Kidney epithelial cell (primary cell): ENCODE measurements at regions not wholly inside any gene's neighbourhood (a gene's known extent, or its start where the extent isn't known, plus 50 kb on each side); places are given as distances from the start of the nearest gene placed in this dataset.

ENCODE experiments used
- DNase-seq: peaks from one replicate; pipeline ENCODE4 v3.0.0-alpha.2; 2010; ENCODE audit warnings: low read depth
- H3K27me3 ChIP-seq: 2 replicates; pipeline ENCODE4 v1.6.0; 2011; ENCODE audit warnings: low read length; ENCODE audit not compliant: control insufficient read depth, insufficient read depth
- H3K36me3 ChIP-seq: 2 replicates; pipeline ENCODE4 v1.5.1; 2011; ENCODE audit warnings: low read length; ENCODE audit not compliant: control insufficient read depth, insufficient read depth
- H3K4me3 ChIP-seq: 2 replicates; pipeline ENCODE4 v1.5.1; 2011; ENCODE audit warnings: low read depth, mild to moderate bottlenecking, control low read depth, low read length
- TF ChIP-seq, protein P1 (sequence below): IDR thresholded peaks from 2 replicates; pipeline ENCODE4 v1.5.1; 2011; ENCODE audit warnings: mild to moderate bottlenecking, moderate library complexity, low read length, control low read depth, inconsistent platforms; ENCODE audit not compliant: insufficient read depth, poor library complexity, severe bottlenecking

DNA sequence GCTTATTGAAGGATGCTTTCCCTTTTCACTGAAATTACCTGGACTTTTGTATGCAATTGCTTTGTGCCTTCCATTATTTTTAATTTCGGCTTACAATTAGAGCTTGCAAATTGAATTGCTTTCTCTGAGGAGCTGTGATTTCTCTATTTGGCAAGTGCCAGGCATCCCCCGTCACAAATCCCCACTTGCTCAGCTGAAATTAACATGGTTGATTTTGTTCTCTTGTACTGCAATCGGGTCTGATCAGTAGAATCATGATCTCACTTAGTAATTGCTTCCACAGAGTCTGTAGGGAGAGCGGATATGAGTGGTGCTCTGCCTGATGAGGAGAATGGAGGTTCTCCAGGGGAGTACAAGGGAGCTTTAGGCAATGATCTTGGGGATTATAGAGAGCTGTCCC, 495.5 kb upstream of the SGCD start:
- H3K36me3 ChIP-seq: no peaks in the 10 kb centered on the region
- no peaks in the 10 kb centered on the region for H3K27me3 ChIP-seq
- H3K4me3 ChIP-seq: no peak overlapping the region
- no peak for DNase-seq
- TF ChIP-seq, protein P1, sequence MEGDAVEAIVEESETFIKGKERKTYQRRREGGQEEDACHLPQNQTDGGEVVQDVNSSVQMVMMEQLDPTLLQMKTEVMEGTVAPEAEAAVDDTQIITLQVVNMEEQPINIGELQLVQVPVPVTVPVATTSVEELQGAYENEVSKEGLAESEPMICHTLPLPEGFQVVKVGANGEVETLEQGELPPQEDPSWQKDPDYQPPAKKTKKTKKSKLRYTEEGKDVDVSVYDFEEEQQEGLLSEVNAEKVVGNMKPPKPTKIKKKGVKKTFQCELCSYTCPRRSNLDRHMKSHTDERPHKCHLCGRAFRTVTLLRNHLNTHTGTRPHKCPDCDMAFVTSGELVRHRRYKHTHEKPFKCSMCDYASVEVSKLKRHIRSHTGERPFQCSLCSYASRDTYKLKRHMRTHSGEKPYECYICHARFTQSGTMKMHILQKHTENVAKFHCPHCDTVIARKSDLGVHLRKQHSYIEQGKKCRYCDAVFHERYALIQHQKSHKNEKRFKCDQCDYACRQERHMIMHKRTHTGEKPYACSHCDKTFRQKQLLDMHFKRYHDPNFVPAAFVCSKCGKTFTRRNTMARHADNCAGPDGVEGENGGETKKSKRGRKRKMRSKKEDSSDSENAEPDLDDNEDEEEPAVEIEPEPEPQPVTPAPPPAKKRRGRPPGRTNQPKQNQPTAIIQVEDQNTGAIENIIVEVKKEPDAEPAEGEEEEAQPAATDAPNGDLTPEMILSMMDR: no peak

DNA sequence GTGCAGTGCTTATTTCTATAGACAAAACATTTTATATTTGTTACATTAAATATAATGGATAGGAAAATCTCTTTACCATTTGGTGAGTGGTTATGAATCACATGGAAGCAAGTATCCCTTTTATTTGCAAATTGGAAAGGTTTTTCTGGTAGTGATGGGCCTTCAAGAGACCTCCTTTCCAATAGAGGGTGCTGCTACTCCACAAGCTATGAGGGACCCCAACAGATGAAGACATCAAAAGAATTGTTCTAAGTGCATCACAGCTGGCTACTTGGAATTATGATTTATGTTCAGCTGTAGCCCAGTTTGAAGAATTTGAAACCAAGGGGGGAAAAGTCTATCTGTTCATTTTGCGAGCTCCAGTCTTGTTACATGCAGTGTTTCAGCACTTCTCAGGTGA, 493.7 kb upstream of the SGCD start:
- TF ChIP-seq, protein P1: no peak

DNA sequence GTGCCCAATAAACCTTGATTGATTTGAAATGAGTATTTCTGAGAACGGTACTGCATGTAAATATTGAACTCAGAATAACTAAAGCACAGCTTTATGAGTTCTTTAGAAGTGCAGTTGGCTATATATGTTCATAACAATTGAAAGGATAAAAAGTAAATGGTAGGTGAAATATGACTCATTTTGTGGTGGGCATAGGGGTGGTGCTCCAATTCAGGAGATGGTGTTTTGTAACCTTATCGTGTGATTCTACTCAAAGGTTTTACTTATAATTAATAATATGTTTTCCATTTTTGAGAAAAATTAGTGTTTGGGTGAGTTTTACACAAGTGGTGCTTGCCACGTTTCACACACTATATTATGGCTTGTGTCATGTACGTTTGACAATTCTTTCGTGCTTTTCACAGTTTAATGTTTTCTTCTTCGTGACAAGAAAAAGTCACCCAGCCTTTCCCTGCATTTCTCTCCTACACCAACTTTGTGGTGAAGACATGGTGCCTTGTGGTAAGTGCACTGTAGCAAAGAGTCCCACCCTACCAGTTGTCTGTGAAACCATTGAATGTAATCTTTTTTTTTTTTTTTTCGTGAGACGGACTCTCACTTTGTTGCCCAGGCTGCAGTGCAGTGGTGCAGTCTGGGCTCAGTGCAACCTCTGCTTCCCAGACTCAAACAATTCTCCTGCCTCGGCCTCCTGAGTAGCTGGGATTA, 492.5 kb upstream of the SGCD start:
- Histone ChIP-seq H3K4me3 (no peak overlapping the region), H3K36me3 (no peaks in the 10 kb centered on the region), H3K27me3 (no peaks in the 10 kb centered on the region)
- TF ChIP-seq, protein P1: no peak
- DNase-seq: no peak

More for the DNA sequence above, 493.7 kb upstream of the SGCD start:
- DNase-seq: no peak
- Histone ChIP-seq H3K4me3 (no peak overlapping the region), H3K27me3 (no peaks in the 10 kb centered on the region), H3K36me3 (no peaks in the 10 kb centered on the region)

DNA sequence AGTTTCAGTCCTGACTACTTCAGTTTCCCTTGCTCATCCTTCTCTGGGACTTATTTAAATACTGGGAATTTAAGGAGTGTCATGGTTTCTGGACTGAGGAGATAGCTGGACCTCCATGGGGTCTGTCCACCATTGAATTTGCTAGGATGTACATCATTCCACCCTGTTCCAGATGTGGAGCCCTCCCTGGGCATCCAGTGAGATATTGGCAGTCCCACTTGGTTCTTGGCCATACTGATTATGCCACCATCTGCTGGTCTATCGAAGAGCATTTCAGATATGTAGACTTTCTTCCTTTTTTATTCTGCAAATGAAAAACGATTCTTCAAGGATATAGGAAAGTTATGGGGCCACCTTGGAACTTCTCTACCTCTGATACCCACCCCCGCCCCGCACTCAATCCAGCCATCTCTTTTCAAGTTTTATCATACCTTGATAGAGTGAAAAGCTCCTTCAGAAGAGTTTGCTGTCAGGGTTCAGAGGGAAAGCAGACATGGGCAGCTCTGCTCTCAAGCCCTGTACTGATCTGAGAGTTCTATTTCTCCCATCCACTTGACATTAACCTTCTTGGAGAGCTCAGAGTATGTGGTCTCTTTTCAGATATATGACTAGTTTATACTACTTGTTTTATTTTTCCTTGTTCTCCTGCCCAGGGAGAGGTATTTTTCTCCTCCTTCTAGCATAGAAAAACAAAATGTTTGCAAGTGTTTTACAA, 490.7 kb upstream of the SGCD start:
- DNase-seq: no peak
- H3K4me3 ChIP-seq: no peak overlapping the region
- H3K36me3 ChIP-seq: no peaks in the 10 kb centered on the region
- TF ChIP-seq, protein P1: no peak
- no peaks in the 10 kb centered on the region for H3K27me3 ChIP-seq

DNA sequence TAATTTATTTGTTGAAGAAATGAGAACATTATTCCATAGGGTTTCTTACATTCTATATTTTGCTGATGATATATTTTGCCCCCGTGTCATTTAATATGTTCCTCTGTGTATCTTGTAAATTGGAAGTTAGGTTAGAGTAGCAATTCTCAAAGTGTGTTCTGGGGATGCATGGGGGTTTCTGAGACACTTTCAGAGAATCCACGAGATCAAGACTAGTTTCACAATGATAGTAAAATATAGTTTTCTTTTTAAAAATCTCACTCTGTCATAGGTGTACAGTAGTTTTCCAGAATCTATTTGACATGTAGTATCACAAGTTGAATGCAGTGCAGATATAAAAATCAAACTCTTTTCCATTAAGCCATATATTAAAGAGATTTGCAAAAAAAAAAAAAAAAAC, 488.6 kb upstream of the SGCD start:
- no peak for DNase-seq
- H3K27me3 ChIP-seq: no peaks in the 10 kb centered on the region
- H3K4me3 ChIP-seq: no peak overlapping the region
- TF ChIP-seq, protein P1: no peak
- no peaks in the 10 kb centered on the region for H3K36me3 ChIP-seq
